Upper lobe of left lung (tissue), 6 donors: ENCODE measurements at regions not wholly inside any gene's neighbourhood (a gene's known extent, or its start where the extent isn't known, plus 50 kb on each side); places are given as distances from the start of the nearest gene placed in this dataset.
A peak's percentile ranks its signal among the peaks of the same experiment; 100 is the strongest.

Experiments
- ATAC-seq, 2 donors: fragments of 200-7000 bp; cut with Tn5 transposase; one replicate each; pipeline ENCODE4 v1.9.1; 2022; ENCODE audit warnings: mild to moderate bottlenecking in 2 of 2, moderate library complexity in 2 of 2; ENCODE audit not compliant: low FRiP score in 2 of 2
- DNase-seq, 2 donors: peaks; one replicate each; pipeline ENCODE4 v3.0.0-alpha.2; 2019 to 2020
- H3K27ac ChIP-seq, 4 donors: fragments of 200-600 bp; sonication (generic); one replicate each; pipeline ENCODE4 v1.5.1; 2016 to 2019
- H3K27me3 ChIP-seq, 4 donors: fragments of 200-600 bp; sonication (generic); one replicate each; pipeline ENCODE4 v1.5.1; 2017 to 2019
- H3K36me3 ChIP-seq, 4 donors: fragments of 200-600 bp; sonication (generic); one replicate each; pipeline ENCODE4 v1.5.1; 2016 to 2019
- H3K4me1 ChIP-seq, 4 donors: fragments of 200-600 bp; sonication (generic); one replicate each; pipeline ENCODE4 v1.5.1; 2018 to 2019
- H3K4me3 ChIP-seq, 4 donors: fragments of 200-600 bp; sonication (generic); one replicate each; pipeline ENCODE4 v1.5.1; 2017 to 2019; ENCODE audit warnings: mild to moderate bottlenecking in 2 of 4, moderate library complexity in 1 of 4
- H3K9me3 ChIP-seq, 4 donors: fragments of 200-600 bp; sonication (generic); one replicate each; pipeline ENCODE4 v1.5.1; 2018 to 2019
- EP300 ChIP-seq, 4 donors: sonication (generic); formaldehyde crosslinking; IDR thresholded peaks; one replicate each; pipeline ENCODE4 v1.5.1; 2017; ENCODE audit warnings: antibody characterized with exemption in 4 of 4, control low read depth in 2 of 4
- POLR2A ChIP-seq, 4 donors: fragments of 450-650 bp; IDR thresholded peaks; one replicate each; pipeline ENCODE4 v1.5.1; 2016 to 2017; ENCODE audit warnings: antibody characterized with exemption in 4 of 4, mild to moderate bottlenecking in 2 of 4
- POLR2AphosphoS5 ChIP-seq, 2 donors: sonication (generic); formaldehyde crosslinking; IDR thresholded peaks; one replicate each; pipeline ENCODE4 v1.5.1; 2017; ENCODE audit warnings: antibody characterized with exemption in 2 of 2
- WGBS, 2 donors: methylation state at CpG; one replicate each; pipeline ENCODE4 v1.1.5; 2017 to 2018; 5-methylcytosine and 5-hydroxymethylcytosine counted together
- TF ChIP-seq, protein P1 (sequence below), 6 experiments: fragments of 450-650 bp in 4 of 6; fragments of 200-600 bp in 2 of 6; sonication (generic) in 2 of 6; IDR thresholded peaks; one replicate each; pipeline ENCODE4 v1.5.1; 2016 to 2019; ENCODE audit warnings: antibody characterized with exemption in 6 of 6
- donor health status: DM: no; HTN: no; CAD: no; lungs with moderate emphysema.
- donor health status: DM: no; HTN: yes; CAD: no; lungs with severe emphysema.

DNA sequence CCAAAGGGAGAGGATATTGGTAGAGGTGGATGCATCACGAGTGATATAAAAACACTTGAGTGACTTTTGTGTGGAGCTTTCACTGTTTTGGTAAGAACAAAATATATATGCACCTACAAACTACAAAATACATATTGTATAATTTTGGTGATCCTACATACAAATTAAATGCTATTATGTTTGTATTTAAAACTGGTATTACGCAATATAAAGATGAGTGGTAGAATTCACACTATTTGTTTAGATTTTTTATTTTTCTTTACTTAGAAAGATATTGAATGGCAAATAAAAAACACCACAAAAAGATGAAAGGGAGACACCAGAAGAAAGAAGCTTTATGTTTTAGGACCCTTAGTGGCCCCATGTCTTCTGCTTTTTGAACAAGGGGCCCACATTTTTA, 770.7 kb upstream of the ID2 start:
- WGBS, 2 donors, result 88 to 92% methylated on average over 2 of the region's 2 CpGs

DNA sequence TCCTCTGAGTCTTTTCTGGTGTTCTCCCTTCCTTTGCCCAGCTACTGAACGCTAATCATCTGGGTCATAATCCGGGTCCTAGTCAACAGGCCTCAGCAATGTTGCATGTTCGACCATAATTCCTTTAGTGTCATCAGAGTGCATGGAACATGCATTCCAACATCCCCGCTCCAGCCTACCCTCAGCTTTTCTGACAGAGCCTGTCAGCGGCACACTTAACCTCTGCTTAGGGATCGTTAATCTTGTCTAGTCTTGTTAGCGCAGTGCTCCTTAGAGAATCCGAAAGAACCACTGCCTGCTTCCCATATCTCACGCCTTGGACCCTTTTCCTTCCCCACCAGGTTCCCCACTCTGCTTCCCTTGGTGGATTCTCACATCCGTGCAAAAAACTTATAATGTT, 767.9 kb upstream of the ID2 start:
- Histone ChIP-seq H3K36me3 (no peaks in the 10 kb centered on the region), H3K27ac (no peak overlapping the region), H3K27me3 (no peaks in the 10 kb centered on the region), H3K4me1 (no peaks in the 10 kb centered on the region), H3K4me3 (no peak overlapping the region), H3K9me3 (no peaks in the 10 kb centered on the region)
- WGBS, 2 donors, result 78 to 79% methylated on average over 10 of the region's 10 CpGs
- no peak for ATAC-seq
- DNase-seq, result no peak
- TF ChIP-seq POLR2A (IDR thresholded peaks at IDR 0.05), result no peak
- TF ChIP-seq POLR2AphosphoS5 (IDR thresholded peaks at IDR 0.05), result no peak
- TF ChIP-seq, protein P1, sequence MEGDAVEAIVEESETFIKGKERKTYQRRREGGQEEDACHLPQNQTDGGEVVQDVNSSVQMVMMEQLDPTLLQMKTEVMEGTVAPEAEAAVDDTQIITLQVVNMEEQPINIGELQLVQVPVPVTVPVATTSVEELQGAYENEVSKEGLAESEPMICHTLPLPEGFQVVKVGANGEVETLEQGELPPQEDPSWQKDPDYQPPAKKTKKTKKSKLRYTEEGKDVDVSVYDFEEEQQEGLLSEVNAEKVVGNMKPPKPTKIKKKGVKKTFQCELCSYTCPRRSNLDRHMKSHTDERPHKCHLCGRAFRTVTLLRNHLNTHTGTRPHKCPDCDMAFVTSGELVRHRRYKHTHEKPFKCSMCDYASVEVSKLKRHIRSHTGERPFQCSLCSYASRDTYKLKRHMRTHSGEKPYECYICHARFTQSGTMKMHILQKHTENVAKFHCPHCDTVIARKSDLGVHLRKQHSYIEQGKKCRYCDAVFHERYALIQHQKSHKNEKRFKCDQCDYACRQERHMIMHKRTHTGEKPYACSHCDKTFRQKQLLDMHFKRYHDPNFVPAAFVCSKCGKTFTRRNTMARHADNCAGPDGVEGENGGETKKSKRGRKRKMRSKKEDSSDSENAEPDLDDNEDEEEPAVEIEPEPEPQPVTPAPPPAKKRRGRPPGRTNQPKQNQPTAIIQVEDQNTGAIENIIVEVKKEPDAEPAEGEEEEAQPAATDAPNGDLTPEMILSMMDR (IDR thresholded peaks at IDR 0.05), result no peak
- TF ChIP-seq EP300 (IDR thresholded peaks at IDR 0.05), result no peak

More for the DNA sequence above, 770.7 kb upstream of the ID2 start:
- no peaks in the 10 kb centered on the region for H3K36me3 ChIP-seq
- no peaks in the 10 kb centered on the region for H3K27me3 ChIP-seq
- TF ChIP-seq, protein P1 (IDR thresholded peaks at IDR 0.05), result no peak
- TF ChIP-seq EP300 (IDR thresholded peaks at IDR 0.05), result no peak
- TF ChIP-seq POLR2A (IDR thresholded peaks at IDR 0.05), result no peak
- TF ChIP-seq POLR2AphosphoS5 (IDR thresholded peaks at IDR 0.05), result no peak
- DNase-seq, result no peak
- no peak for ATAC-seq
- no peaks in the 10 kb centered on the region for H3K9me3 ChIP-seq
- H3K4me3 ChIP-seq, result no peak overlapping the region
- H3K27ac ChIP-seq, result no peak overlapping the region
- no peaks in the 10 kb centered on the region for H3K4me1 ChIP-seq

DNA sequence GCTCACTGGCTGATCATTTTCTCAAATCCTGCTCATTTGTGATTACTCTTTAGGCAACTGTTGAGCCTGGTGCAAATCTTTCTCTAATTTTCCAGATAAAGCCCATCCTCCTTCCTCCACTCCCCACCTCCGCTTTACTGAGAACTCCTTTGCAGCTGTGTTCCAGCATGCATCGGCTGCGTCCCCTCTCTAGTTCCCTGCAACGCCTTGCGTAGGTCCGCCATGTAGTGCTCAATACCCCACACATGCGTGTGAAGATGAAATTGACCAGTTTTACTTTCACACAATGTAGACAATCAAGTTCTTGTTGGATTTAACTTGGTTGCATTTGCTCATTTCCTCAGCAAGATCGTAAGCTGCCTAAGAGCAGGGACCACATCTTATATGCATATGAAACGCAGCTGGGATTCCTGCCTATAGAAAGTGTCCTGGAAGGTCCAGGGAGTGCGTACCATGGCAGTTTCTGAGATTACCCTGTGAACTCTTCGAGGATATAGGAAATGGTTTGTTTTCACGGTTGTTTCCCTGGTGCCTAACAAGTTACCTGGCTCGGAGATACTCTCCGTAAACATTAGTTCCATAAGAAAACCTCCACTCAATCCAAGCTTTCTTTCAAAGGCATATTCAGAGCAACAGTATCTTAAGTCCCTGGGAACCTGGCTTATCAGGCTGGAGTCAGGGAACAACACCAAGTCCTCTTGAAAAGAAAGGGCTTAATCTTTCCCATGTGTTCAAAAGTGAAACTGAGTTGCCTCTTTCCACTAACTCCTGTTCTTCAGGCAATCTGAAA, 766.4 kb upstream of the ID2 start:
- Histone ChIP-seq H3K4me1 (no peaks in the 10 kb centered on the region), H3K4me3 (no peak overlapping the region), H3K9me3 (no peaks in the 10 kb centered on the region), H3K36me3 (no peaks in the 10 kb centered on the region), H3K27me3 (no peaks in the 10 kb centered on the region), H3K27ac (no peak overlapping the region)
- ATAC-seq (peak in 1 of 2 donors; percentile 48), DNase-seq (no peak)
- 79 to 82% methylated on average over 14 of the region's 14 CpGs for WGBS, 2 donors
- TF ChIP-seq EP300 (IDR thresholded peaks at IDR 0.05), result no peak

DNA sequence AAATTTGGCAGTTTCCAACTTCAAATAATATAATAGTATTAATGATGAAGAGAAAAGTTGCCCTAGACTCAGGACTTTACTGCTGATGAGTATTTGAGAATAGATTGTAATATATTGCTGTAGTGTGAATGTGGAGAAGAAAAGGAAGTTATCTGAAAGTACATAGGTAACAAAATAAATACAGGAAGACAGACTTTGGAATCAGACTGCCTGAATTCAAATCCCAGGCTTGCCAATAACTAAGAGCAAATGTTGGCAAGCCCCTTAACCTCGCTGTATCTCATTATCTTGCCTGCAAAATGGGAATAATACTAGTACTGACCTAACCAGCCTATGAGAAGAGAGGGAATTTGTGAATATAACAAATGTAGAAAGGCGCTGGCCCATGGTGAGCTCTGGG, 765.2 kb upstream of the ID2 start:
- TF ChIP-seq POLR2AphosphoS5 (IDR thresholded peaks at IDR 0.05), result no peak
- TF ChIP-seq, protein P1 (IDR thresholded peaks at IDR 0.05), result no peak
- no peak for TF ChIP-seq POLR2A (IDR thresholded peaks at IDR 0.05)
- no peak for DNase-seq
- H3K27ac ChIP-seq, result no peak overlapping the region
- no peak overlapping the region for H3K4me3 ChIP-seq
- no peaks in the 10 kb centered on the region for H3K27me3 ChIP-seq
- no peaks in the 10 kb centered on the region for H3K36me3 ChIP-seq
- 83 to 85% methylated on average over 2 of the region's 2 CpGs for WGBS, 2 donors
- no peaks in the 10 kb centered on the region for H3K9me3 ChIP-seq
- H3K4me1 ChIP-seq, result no peaks in the 10 kb centered on the region
- no peak for ATAC-seq

DNA sequence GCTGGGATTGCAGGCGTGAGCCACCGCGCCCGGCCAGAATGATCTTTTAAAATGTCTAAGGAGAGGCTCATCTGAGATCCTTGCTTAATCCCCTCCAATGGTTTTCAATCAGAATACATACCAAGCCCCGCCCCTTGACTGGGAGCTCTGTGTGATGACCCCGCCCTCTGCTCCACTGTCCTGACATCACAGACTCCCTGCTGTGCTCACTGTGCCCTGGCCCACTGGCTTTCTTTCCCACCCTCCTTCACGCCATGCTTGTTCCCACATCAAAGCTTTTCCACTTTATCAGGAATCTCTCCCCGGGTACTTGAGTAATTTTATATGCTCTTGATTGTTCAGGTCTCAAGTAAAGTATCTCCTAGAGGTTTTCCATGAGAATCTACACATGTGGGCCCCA, 762.3 kb upstream of the ID2 start:
- Histone ChIP-seq H3K36me3 (no peaks in the 10 kb centered on the region), H3K4me3 (no peak overlapping the region), H3K27me3 (no peaks in the 10 kb centered on the region), H3K9me3 (peaks cover 0 to 6% (median 0%) of the 10 kb centered on the region in 4 donors), H3K4me1 (no peaks in the 10 kb centered on the region), H3K27ac (no peak overlapping the region)
- DNase-seq (peak in 1 of 2 donors; percentile 33), ATAC-seq (no peak)
- TF ChIP-seq, protein P1 (IDR thresholded peaks at IDR 0.05), result no peak
- TF ChIP-seq POLR2A (IDR thresholded peaks at IDR 0.05) (no peak), EP300 (IDR thresholded peaks at IDR 0.05) (no peak), POLR2AphosphoS5 (IDR thresholded peaks at IDR 0.05) (no peak)
- 89 to 94% methylated on average over 8 of the region's 8 CpGs for WGBS, 2 donors
